ENCODE measurements at regions not wholly inside any gene's neighbourhood (a gene's known extent, or its start where the extent isn't known, plus 50 kb on each side); places are given as distances from the start of the nearest gene placed in this dataset.

GRCh38 chr18:56542476-56542875 lies 95.9 kb downstream of the TXNL1 start:
- no peaks in the 10 kb centered on the region for H3K79me2 ChIP-seq (ENCODE audit: control insufficient read depth in 1 of 2, insufficient read depth in 2 of 2, low read length in 2 of 2)
- H4K5ac ChIP-seq (ENCODE audit: insufficient read length, low read depth, low read length) = no peak overlapping the region
- no peak overlapping the region for H3K56ac ChIP-seq (replicated peaks; ENCODE audit: insufficient read length, low read depth, low read length)
- no peak overlapping the region for H3K9ac ChIP-seq (replicated peaks in 1 of 4; ENCODE audit: extremely low read depth in 1 of 4, low read depth in 3 of 4, low read length in 3 of 4)
- no peak overlapping the region for H2AK5ac ChIP-seq (ENCODE audit: low read depth, low read length)
- no peak overlapping the region for H3K27ac ChIP-seq (ENCODE audit: low read depth, low read length)
- ChIA-PET POLR2A (ENCODE audit: partially characterized antibody) (no interaction called here), CTCF (ENCODE audit: partially characterized antibody) (no interaction called here)
- 88% methylated on average over 2 of the region's 2 CpGs; no CpG with 5 or more reads in 1 of the 2 experiments for WGBS, 2 experiments (ENCODE audit: extremely low coverage in 1 of 2, insufficient coverage in 1 of 2, insufficient read length in 1 of 2, insufficient replicate concordance in 2 of 2, low coverage in 1 of 2, low lambda C conversion rate in 2 of 2, missing lambda C conversion rate in 1 of 2)
- H3K14ac ChIP-seq (ENCODE audit: insufficient read length) = no peak overlapping the region
- H3K18ac ChIP-seq (ENCODE audit: extremely low read depth, low read length) = no peak overlapping the region
- H3K4me1 ChIP-seq (replicated peaks in 1 of 4; ENCODE audit: control insufficient read depth in 3 of 4, insufficient read depth in 4 of 4, low read length in 3 of 4) = no peaks in the 10 kb centered on the region
- H3K27me3 ChIP-seq (replicated peaks in 1 of 4; ENCODE audit: control insufficient read depth in 3 of 4, extremely low read depth in 1 of 4, insufficient read depth in 3 of 4, low read length in 3 of 4) = no peaks in the 10 kb centered on the region
- H2BK120ac ChIP-seq (replicated peaks; ENCODE audit: low read depth, low read length) = no peak overlapping the region
- DNase-seq (ENCODE audit: low read depth in 1 of 2, low spot score in 2 of 2) (no peak), FAIRE-seq (no peak)
- H2BK5ac ChIP-seq (ENCODE audit: low read depth, low read length) = no peak overlapping the region
- no peak overlapping the region for H2BK20ac ChIP-seq (ENCODE audit: low read length)
- no peaks in the 10 kb centered on the region for H3K23me2 ChIP-seq (ENCODE audit: low read depth, low read length)
- no peak overlapping the region for H3K4ac ChIP-seq (replicated peaks; ENCODE audit: insufficient read length, low read depth, low read length)
- no peak overlapping the region for H4K8ac ChIP-seq (ENCODE audit: extremely low read depth, insufficient read depth, low read length)
- no peak overlapping the region for H3K23ac ChIP-seq (ENCODE audit: insufficient read length)
- no peak overlapping the region for H3K4me2 ChIP-seq (ENCODE audit: insufficient read depth in 1 of 2, low read depth in 2 of 2, low read length in 2 of 2)
- no peak overlapping the region for H2BK15ac ChIP-seq (ENCODE audit: low read length)
- no peaks in the 10 kb centered on the region for H3K79me1 ChIP-seq (ENCODE audit: low read depth, low read length)
- H2AFZ ChIP-seq (ENCODE audit: low read length) = no peak overlapping the region
- no peak overlapping the region for H4K91ac ChIP-seq (replicated peaks; ENCODE audit: insufficient read length, low read length)
- TF ChIP-seq POU5F1 (IDR thresholded peaks at IDR 0.05; ENCODE audit: low read depth, low read length) = no peak
- TF ChIP-seq HDAC6 (IDR thresholded peaks at IDR 0.05; ENCODE audit: low read depth, low read length) = no peak
- no peak overlapping the region for H2BK12ac ChIP-seq (ENCODE audit: low read depth, low read length)
- no peaks in the 10 kb centered on the region for H4K20me1 ChIP-seq (replicated peaks in 1 of 2; ENCODE audit: control insufficient read depth in 1 of 2, insufficient read depth in 2 of 2, low read length in 2 of 2)
- H3K9me3 ChIP-seq (ENCODE audit: insufficient read depth in 2 of 2, low read depth in 1 of 2, low read length in 1 of 2) = no peaks in the 10 kb centered on the region
- no peaks in the 10 kb centered on the region for H3K36me3 ChIP-seq (ENCODE audit: control insufficient read depth in 2 of 4, insufficient read depth in 4 of 4, low read length in 3 of 4)
- no peak overlapping the region for H3K4me3 ChIP-seq (ENCODE audit: extremely low read depth in 1 of 4, insufficient read depth in 2 of 4, low read depth in 3 of 4, low read length in 4 of 4)

All from H1 (cell line).